G401 (cell line): ENCODE measurements at regions not wholly inside any gene's neighbourhood (a gene's known extent, or its start where the extent isn't known, plus 50 kb on each side); places are given as distances from the start of the nearest gene placed in this dataset.
"Not testable (repeated sequence)": the region's sequence is repeated elsewhere in the genome, so short reads cannot be mapped to it uniquely, and the experiment has no call there.

Source experiments
- DNase-seq: peaks from one replicate; pipeline ENCODE4 v3.0.0-alpha.2; 2015; ENCODE audit warnings: low spot score
- in situ Hi-C: cut with HindIII; loops from 2 replicates; pipeline ENCODE4 v1.10.0; 2016; ENCODE audit warnings: low sequenced_read_pairs, mixed read lengths

GRCh38 chr3:191721390-191721861 is 260.5 kb downstream of the PYDC2 start:
- in situ Hi-C loops = no loop called here
- DNase-seq = no peak

GRCh38 chr3:191721990-191722389 is 261.0 kb downstream of the PYDC2 start:
- DNase-seq = no peak
- in situ Hi-C loops = no loop called here

DNA sequence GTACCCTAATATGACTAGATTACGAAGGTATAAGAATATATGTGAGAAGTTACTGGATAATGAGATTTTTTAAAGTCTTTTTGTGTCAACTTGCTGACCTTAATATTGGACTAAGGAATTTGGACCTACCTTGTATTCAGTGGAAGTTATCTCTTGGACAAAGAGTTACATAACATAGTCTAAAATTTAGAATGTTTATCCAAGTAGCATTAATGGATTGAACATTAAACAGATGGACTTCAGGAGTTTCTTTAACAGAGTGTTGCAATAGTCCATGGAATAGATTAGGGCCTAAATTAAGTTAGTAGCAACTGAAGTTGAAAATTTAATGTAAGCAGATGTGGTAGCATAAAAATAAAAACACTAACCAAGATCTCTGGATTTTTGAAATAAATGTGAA is 266.4 kb downstream of the PYDC2 start:
- DNase-seq = no peak
- in situ Hi-C loops = no loop called here

- DNase-seq = no peak
- in situ Hi-C loops = no loop called here
Observed at GRCh38 chr3:191728186-191728585, 267.2 kb downstream of the PYDC2 start.

DNA sequence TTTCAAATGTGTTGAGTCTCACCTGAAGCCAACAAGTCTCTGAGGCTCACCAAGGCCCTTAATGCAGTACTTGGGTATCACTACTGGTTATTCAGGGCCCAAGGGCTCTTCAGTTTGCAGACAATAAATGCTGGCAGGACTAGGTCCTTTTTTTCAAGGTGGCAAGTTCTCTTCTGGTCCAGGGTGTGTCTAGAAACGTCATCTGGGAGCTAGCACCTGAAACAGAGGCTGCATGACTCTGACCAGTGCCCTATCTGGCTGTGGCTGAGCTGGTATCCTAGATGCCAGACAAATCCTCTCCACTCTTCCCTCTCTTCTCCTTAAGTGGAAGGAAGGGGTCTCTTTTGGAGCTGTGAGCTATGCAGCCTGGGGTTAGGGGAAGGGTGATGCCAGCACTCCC is 276.8 kb downstream of the PYDC2 start:
- in situ Hi-C loops = no loop called here
- DNase-seq = no peak

- in situ Hi-C loops = no loop called here
- no peak for DNase-seq
Observed at GRCh38 chr3:191740712-191741111, 279.7 kb downstream of the PYDC2 start.

GRCh38 chr3:191741847-191742350 is 280.9 kb downstream of the PYDC2 start:
- DNase-seq, in situ Hi-C loops: not testable (repeated sequence)

- in situ Hi-C loops = no loop called here
Observed at GRCh38 chr3:191743283-191743682, 282.3 kb downstream of the PYDC2 start.

GRCh38 chr3:191750618-191751017 is 289.7 kb downstream of the PYDC2 start:
- in situ Hi-C loops = no loop called here
- DNase-seq = no peak

More at GRCh38 chr3:191743283-191743682, 282.3 kb downstream of the PYDC2 start:
- DNase-seq = no peak

GRCh38 chr3:191753196-191753595 is 292.2 kb downstream of the PYDC2 start:
- no peak for DNase-seq
- in situ Hi-C loops = no loop called here

DNA sequence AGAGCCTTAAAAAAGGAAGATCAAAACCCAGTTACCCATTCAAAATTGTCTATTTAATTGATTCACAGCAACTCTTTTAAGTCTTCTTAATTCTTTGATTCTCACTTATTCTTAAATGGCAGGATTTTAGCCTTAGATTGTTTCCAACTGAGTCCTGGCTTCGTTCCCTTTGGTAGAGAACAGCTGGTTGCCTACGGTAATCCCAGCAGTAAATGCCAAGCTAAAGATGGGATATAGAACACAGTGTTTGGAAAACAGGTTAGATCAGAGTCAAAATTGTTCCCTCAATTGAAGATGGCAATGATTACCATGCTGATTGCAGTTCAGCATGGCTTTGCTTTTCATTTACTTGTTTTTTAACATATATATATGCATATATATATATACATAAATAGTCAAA is 300.9 kb downstream of the PYDC2 start:
- in situ Hi-C loops = no loop called here
- DNase-seq = no peak

- in situ Hi-C loops = no loop called here
- DNase-seq = no peak
Observed at GRCh38 chr3:191762323-191762960, 301.5 kb downstream of the PYDC2 start.

- no peak for DNase-seq
- in situ Hi-C loops = no loop called here
Observed at GRCh38 chr3:191768421-191768820, 307.5 kb downstream of the PYDC2 start.

GRCh38 chr3:191770541-191770940 is 309.6 kb downstream of the PYDC2 start:
- in situ Hi-C loops = no loop called here
- no peak for DNase-seq

DNA sequence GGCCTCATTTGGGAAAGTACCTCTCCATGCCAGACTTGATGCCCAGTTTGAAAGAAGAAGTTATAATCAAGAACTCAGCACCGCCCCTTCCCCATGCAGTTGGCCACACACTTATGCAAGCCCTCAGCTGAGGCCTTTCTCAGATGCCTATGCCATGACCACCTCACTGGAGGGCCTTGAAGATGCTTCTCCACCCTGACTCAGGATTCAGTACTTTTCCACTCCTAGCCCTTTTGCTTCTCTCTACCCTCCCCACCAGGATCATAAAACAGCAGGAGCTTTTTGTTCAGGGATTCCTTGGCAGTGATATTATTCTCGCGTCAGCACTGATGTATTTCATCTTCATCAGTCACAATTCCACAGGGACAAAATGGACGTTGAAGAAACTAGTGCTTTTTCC is 313.5 kb downstream of the PYDC2 start:
- no peak for DNase-seq
- in situ Hi-C loops = no loop called here

DNA sequence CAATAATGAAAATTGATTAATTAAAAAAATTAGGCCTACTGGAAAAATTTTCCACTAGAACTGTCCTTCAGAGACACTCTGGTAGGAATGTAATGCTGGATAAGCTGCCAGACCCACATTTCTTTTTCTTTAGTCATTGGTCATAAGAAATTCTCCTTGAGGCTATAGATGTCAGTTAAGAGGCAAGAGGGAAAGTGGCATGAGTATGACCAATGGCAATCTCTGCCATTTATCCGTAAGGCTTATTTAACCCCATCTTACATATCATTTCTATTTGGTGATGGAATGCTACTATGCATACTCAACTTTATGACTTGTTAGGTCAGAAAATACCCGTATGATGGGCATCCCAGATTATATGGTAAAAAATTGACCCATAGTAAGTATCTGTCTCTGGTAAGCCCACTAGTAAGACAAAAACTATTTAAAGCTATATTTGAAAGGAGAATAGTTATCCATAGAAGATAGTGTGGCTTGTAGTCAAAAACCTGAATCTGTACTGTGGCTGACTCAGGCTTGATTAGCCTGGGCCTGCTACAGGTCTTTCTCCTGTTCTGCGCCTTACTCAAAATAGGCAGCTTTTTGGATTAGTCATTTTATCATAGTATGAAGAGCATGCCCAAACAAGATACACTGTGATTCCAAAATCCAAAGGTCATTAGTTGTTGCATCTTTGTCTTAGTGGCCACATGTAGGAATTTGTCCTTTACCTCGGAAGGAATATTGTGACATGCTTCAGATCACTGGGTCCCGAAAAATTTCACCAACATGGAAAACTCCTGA is 314.7 kb downstream of the PYDC2 start:
- no peak for DNase-seq
- in situ Hi-C loops = no loop called here

DNA sequence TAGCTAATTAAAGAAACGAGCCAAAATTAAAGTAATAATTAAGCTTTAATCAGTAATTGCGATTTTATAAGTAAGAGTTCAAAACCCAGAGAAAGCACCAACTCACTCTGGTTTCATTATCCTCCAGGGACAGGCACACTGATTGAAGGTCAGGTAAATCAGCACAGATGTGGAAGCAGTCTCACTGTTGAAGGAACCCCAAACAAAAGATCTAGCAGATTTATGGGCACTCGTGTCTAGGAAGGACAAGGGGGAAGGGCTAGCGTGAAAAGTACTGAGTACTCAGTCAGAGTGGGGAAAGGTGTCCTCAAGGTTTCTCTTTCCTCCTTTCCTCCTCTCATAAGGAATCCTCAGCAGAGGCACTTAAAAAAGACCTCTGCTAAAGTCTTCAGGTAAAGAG is 320.1 kb downstream of the PYDC2 start:
- no peak for DNase-seq
- in situ Hi-C loops = no loop called here

DNA sequence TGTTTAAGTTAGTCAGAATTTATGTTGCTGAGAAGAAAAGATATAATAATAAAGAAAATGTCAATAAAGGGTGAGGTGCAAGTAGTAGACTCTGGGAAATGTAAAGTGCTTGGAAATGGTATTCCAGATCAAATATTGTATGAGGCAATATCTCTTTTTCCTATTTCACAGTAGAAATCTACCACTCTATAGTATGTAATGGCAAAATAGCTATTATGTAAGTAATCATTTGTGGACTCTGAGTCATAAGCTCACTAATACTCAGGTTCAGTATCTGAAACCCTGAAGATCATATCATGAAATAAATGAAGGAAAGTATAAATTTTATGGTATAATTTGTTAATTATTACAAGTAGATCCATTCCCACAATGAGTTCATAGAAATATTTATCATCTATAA is 322.1 kb downstream of the PYDC2 start:
- no peak for DNase-seq
- in situ Hi-C loops = no loop called here

DNA sequence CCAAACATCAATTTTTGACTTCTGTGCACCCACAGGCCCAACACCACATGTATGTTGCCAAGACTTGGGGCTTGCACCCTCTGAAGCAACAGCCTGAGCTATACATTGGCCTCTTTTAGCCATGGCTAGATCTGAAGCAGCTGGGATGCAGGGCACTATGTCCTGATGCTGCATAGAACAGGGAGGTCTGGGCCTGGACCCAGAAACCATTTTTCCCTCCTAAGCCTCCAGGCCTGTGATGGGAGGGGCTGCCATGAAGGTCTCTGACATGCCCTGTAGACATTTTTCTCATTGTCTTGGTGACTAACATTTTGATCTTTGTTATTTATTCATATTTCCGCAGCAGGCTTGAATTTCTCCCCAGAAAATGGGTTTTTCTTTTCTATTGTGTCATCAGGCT is 330.0 kb downstream of the PYDC2 start:
- no peak for DNase-seq
- in situ Hi-C loops = no loop called here

DNA sequence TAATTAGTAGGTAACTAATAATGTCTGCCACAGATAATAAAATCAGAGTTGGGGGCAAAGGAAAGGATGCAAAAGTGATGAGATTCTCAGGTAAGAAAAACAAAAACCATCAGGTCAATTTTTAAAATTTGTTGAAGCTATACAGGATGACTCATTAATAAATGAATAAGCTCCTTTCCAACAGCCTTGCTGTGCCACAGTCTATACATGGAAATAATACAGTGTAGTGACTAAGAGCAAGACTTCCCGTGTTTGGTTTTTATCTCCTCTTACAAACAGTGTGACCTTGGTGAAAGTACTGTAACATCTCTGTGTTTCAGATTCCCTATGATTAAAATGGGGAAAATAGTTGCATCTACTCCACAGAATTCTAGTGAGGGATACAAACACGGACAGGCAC is 331.6 kb downstream of the PYDC2 start:
- DNase-seq = no peak
- in situ Hi-C loops = no loop called here

- in situ Hi-C loops = no loop called here
- no peak for DNase-seq
Observed at GRCh38 chr3:191795196-191795595, 334.2 kb downstream of the PYDC2 start.
